B cell (primary cell): ENCODE measurements at regions not wholly inside any gene's neighbourhood (a gene's known extent, or its start where the extent isn't known, plus 50 kb on each side); places are given as distances from the start of the nearest gene placed in this dataset.

Experiments
- ATAC-seq: fragments of 200-7000 bp; cut with Tn5 transposase; one replicate; pipeline ENCODE4 v1.10.0; 2021; ENCODE audit warnings: low read depth, mild to moderate bottlenecking, moderate number of reproducible peaks, moderate library complexity
- CTCF ChIA-PET: fragments of 350-600 bp; sonication (Branson Sonifier 250); formaldehyde crosslinking; loops from one replicate; lab custom pipeline; 2021; ENCODE audit warnings: antibody characterized with exemption, inconsistent platforms; lab: Charles Lee
- POLR2A ChIA-PET: fragments of 350-600 bp; sonication (Branson Sonifier 250); formaldehyde crosslinking; loops from one replicate; lab custom pipeline; 2021; ENCODE audit warnings: antibody characterized with exemption; lab: Charles Lee
- DNase-seq: peaks from one replicate; pipeline ENCODE4 v3.0.0; 2013
- H2AFZ ChIP-seq: 2 replicates; pipeline ENCODE4 v1.6.1; 2012; ENCODE audit warnings: mild to moderate bottlenecking, low read depth, low read length; ENCODE audit not compliant: insufficient read depth, poor library complexity, severe bottlenecking
- H3K27ac ChIP-seq, 2 donors: 1 replicate in 1 of 2; 2 replicates in 1 of 2; pipeline ENCODE4 v1.5.1; 2012 to 2013; ENCODE audit warnings: low read length in 2 of 2, mild to moderate bottlenecking in 2 of 2, moderate library complexity in 1 of 2
- H3K27me3 ChIP-seq, 4 experiments: fragments of 200-600 bp in 1 of 4; sonication (generic) in 1 of 4; replicated peaks in 1 of 4; 1 replicate in 2 of 4; 2 replicates in 2 of 4; pipeline versions ENCODE4 v1.6.1 to v1.7.0; 2013 to 2016; ENCODE audit warnings: low read length in 3 of 4, mild to moderate bottlenecking in 2 of 4, mixed read lengths in 1 of 4, moderate library complexity in 1 of 4; ENCODE audit not compliant: insufficient read depth in 4 of 4, control insufficient read depth in 3 of 4; ENCODE audit errors: control extremely low read depth in 1 of 4
- H3K36me3 ChIP-seq, 2 experiments: replicated peaks in 1 of 2; 1 replicate in 1 of 2; 2 replicates in 1 of 2; pipeline versions ENCODE4 v1.6.1 to v1.7.1; 2013; ENCODE audit warnings: low read length in 1 of 2; ENCODE audit not compliant: insufficient read depth in 2 of 2, control insufficient read depth in 1 of 2; ENCODE audit errors: control extremely low read depth in 1 of 2, extremely low read depth in 1 of 2
- H3K4me1 ChIP-seq, 2 donors: fragments of 200-600 bp in 1 of 2; sonication (generic) in 1 of 2; 1 replicate in 1 of 2; 2 replicates in 1 of 2; pipeline versions ENCODE4 v1.5.1 to v1.6.1; 2013 to 2017; ENCODE audit warnings: low read length in 2 of 2; ENCODE audit not compliant: control insufficient read depth in 2 of 2, insufficient read depth in 2 of 2
- H3K4me2 ChIP-seq: replicated peaks from 2 replicates; pipeline ENCODE3; 2012; ENCODE audit warnings: mild to moderate bottlenecking, low read depth, low read length; ENCODE audit not compliant: poor library complexity, severe bottlenecking
- H3K4me3 ChIP-seq, 5 experiments: fragments of 200-600 bp in 1 of 5; sonication (generic) in 1 of 5; 1 replicate in 3 of 5; 2 replicates in 2 of 5; pipeline versions ENCODE4 v1.5.1 to v1.7.0; 2011 to 2016; ENCODE audit warnings: low read length in 4 of 5, mild to moderate bottlenecking in 4 of 5, low read depth in 2 of 5, control low read depth in 1 of 5, moderate library complexity in 1 of 5; ENCODE audit not compliant: insufficient read depth in 1 of 5; ENCODE audit errors: control extremely low read depth in 1 of 5, extremely low read depth in 1 of 5
- H3K79me2 ChIP-seq: fragments of 200-600 bp; sonication (generic); one replicate; pipeline ENCODE4 v1.6.0; 2016; ENCODE audit warnings: low read length; ENCODE audit not compliant: control insufficient read depth, insufficient read depth
- H3K9ac ChIP-seq: fragments of 200-600 bp; sonication (generic); 2 replicates; pipeline ENCODE4 v1.6.1; 2017; ENCODE audit warnings: mild to moderate bottlenecking, low read length, moderate library complexity
- H3K9me3 ChIP-seq, 3 donors: one replicate each; pipeline versions ENCODE4 v1.6.1 to v1.7.1; 2013; ENCODE audit warnings: low read length in 2 of 3; ENCODE audit not compliant: control insufficient read depth in 2 of 3, insufficient read depth in 1 of 3; ENCODE audit errors: control extremely low read depth in 1 of 3
- H4K20me1 ChIP-seq: 2 replicates; pipeline ENCODE4 v1.6.0; 2012; ENCODE audit warnings: mild to moderate bottlenecking, low read length; ENCODE audit not compliant: insufficient read depth, control insufficient read depth, poor library complexity, severe bottlenecking
- H3K27ac Mint-ChIP-seq: one replicate; pipeline ENCODE4 v1.8.0; 2021; ENCODE audit warnings: mixed read lengths
- H3K27me3 Mint-ChIP-seq: one replicate; pipeline ENCODE4 v1.8.0; 2021; ENCODE audit warnings: mixed read lengths
- H3K4me1 Mint-ChIP-seq: one replicate; pipeline ENCODE4 v1.8.0; 2021; ENCODE audit warnings: mixed read lengths
- H3K4me3 Mint-ChIP-seq: one replicate; pipeline ENCODE4 v1.8.0; 2021; ENCODE audit warnings: mixed read lengths
- H3K9me3 Mint-ChIP-seq: one replicate; pipeline ENCODE4 v1.8.0; 2022; ENCODE audit warnings: mixed read lengths; ENCODE audit not compliant: insufficient read depth
- CTCF ChIP-seq: fragments of 200-600 bp; IDR thresholded peaks from one replicate; pipeline ENCODE4 v1.8.0; 2022; ENCODE audit warnings: antibody characterized with exemption, mild to moderate bottlenecking
- EZH2 ChIP-seq: IDR thresholded peaks from 2 replicates; pipeline ENCODE4 v1.6.1; 2012; ENCODE audit warnings: borderline replicate concordance, low read depth, mild to moderate bottlenecking, moderate library complexity, low read length; ENCODE audit not compliant: insufficient read depth, poor library complexity, severe bottlenecking
- WGBS: methylation state at CpG from one replicate; pipeline ENCODE4 v1.1.5; 2013; ENCODE audit warnings: missing lambda C conversion rate; ENCODE audit not compliant: insufficient coverage; 5-methylcytosine and 5-hydroxymethylcytosine counted together
- intact Hi-C: fragments of 100-400 bp; cut with micrococcal nuclease; formaldehyde crosslinking; loops from one replicate; pipeline ENCODE4 v1.10.0; 2022

DNA sequence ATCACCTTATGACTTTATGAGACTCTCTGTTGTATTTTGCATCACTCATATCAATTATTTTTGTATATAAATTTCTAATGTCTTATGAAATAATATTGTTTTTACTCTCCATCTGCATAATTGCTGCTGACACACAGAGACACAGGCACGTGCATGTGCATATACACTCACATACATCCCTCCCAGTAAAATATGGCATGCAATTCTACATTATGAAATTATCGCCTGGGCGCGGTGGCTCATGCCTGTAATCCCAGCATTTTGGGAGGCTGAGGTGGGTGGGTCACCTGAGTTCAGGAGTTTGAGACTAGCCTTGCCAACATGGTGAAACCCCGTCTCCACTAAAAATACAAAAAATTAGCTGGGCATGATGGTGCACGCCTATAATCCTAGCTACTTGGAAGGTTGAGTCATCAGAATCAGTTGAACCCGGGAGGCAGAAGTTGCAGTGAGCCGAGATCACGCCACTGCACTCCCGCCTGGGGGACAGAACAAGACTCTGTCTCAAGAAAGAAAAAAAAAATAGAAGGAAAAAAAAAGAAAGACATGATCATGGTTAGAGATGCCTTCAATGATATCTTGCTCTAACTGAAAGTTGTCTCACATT, 96.7 kb upstream of the LUZP2 start:
- no peak for TF ChIP-seq CTCF
- TF ChIP-seq EZH2, result no peak
- ChIA-PET POLR2A (no interaction called here), CTCF (no interaction called here)

DNA sequence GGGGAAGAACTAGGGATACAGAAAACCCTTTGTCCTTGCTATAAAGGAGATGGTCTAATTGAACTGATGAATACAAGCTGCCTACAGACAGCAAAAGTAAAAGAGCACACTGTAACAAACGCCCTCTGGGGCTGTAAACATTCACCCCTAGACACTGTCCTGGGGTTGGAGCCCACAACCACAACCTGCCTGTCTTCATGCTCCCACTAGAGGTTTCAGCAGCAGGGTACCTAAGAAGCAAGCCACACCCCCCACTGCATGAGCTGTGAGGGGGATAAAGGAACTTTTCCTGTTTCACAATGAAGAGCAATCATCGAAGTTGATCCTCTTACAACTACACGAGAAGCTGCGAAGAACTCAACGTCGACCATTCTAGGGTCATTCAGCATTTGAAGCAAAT, 90.5 kb upstream of the LUZP2 start:
- CTCF ChIA-PET, result no interaction called here
- Histone ChIP-seq H3K4me2 (no peak overlapping the region), H3K27ac (no peak overlapping the region), H3K36me3 (no peaks in the 10 kb centered on the region), H3K9ac (no peak overlapping the region), H4K20me1 (no peaks in the 10 kb centered on the region), H2AFZ (no peak overlapping the region), H3K79me2 (no peaks in the 10 kb centered on the region), H3K4me3 (no peak overlapping the region), H3K9me3 (no peaks in the 10 kb centered on the region), H3K4me1 (no peaks in the 10 kb centered on the region), H3K27me3 (no peaks in the 10 kb centered on the region)
- DNase-seq (no peak), ATAC-seq (no peak)
- no peaks in the 10 kb centered on the region for H3K4me1 Mint-ChIP-seq
- no peaks in the 10 kb centered on the region for H3K27me3 Mint-ChIP-seq
- H3K9me3 Mint-ChIP-seq, result peaks cover 2% of the 10 kb centered on the region
- POLR2A ChIA-PET, result no interaction called here
- WGBS, result 60% methylated on average over 1 of the region's 6 CpGs
- no peak for TF ChIP-seq EZH2
- TF ChIP-seq CTCF, result no peak
- H3K27ac Mint-ChIP-seq, result no peak overlapping the region
- intact Hi-C loops, result no loop called here
- H3K4me3 Mint-ChIP-seq, result no peak overlapping the region

More for the DNA sequence above, 96.7 kb upstream of the LUZP2 start:
- Histone ChIP-seq H3K9ac (no peak overlapping the region), H2AFZ (no peak overlapping the region), H3K9me3 (peaks cover 0 to 1% (median 0%) of the 10 kb centered on the region in 3 donors), H3K27me3 (no peaks in the 10 kb centered on the region), H3K4me2 (no peak overlapping the region), H3K27ac (no peak overlapping the region), H3K79me2 (no peaks in the 10 kb centered on the region), H4K20me1 (no peaks in the 10 kb centered on the region), H3K4me3 (no peak overlapping the region), H3K4me1 (no peaks in the 10 kb centered on the region), H3K36me3 (no peaks in the 10 kb centered on the region)
- Mint-ChIP-seq H3K9me3 (no peaks in the 10 kb centered on the region), H3K27ac (no peak overlapping the region), H3K27me3 (no peaks in the 10 kb centered on the region), H3K4me1 (no peaks in the 10 kb centered on the region), H3K4me3 (no peak overlapping the region)
- DNase-seq (no peak), ATAC-seq (no peak)
- intact Hi-C loops, result no loop called here
- WGBS, result 92% methylated on average over 6 of the region's 10 CpGs
